Stimulated activated CD4-positive, alpha-beta T cell treated with anti-CD3 and anti-CD28 coated beads, TNF-alpha, amount 100 ng/mL, for 24 hours (primary cell): ENCODE measurements at regions not wholly inside any gene's neighbourhood (a gene's known extent, or its start where the extent isn't known, plus 50 kb on each side); places are given as distances from the start of the nearest gene placed in this dataset.
"Not testable (repeated sequence)": the region's sequence is repeated elsewhere in the genome, so short reads cannot be mapped to it uniquely, and the experiment has no call there.

Experiments
- DNase-seq, 3 experiments: peaks; one replicate each; pipeline ENCODE4 v3.0.0-alpha.2; 2020; ENCODE audit warnings: low read depth in 3 of 3

- DNase-seq, result not testable (repeated sequence)
Measured at GRCh38 chr18:70389036-70389435, 100.2 kb downstream of the SOCS6 start.

GRCh38 chr18:70387027-70387426 is 98.2 kb downstream of the SOCS6 start:
- no peak for DNase-seq

- DNase-seq, result no peak
Measured at GRCh38 chr18:70386582-70386981, 97.7 kb downstream of the SOCS6 start.

- DNase-seq, result no peak
Measured at GRCh38 chr18:70385474-70385873, 96.6 kb downstream of the SOCS6 start.

- DNase-seq, result no peak
Measured at GRCh38 chr18:70384181-70384790, 95.4 kb downstream of the SOCS6 start.

GRCh38 chr18:70382992-70383717 is 94.3 kb downstream of the SOCS6 start:
- no peak for DNase-seq

GRCh38 chr18:70382017-70382416 is 93.2 kb downstream of the SOCS6 start:
- DNase-seq, result no peak

GRCh38 chr18:70380915-70381896 is 92.4 kb downstream of the SOCS6 start:
- no peak for DNase-seq
